ENCODE measurements at regions not wholly inside any gene's neighbourhood (a gene's known extent, or its start where the extent isn't known, plus 50 kb on each side); places are given as distances from the start of the nearest gene placed in this dataset.

- peak; percentile 99 for DNase-seq (ENCODE audit: low read depth)
- no peak for TF ChIP-seq CTCF (conservative IDR thresholded peaks at IDR 0.05; ENCODE audit: low read depth, low read length)
- no peak overlapping the region for H3K4me3 ChIP-seq (ENCODE audit: low read depth, low read length)
Observed at GRCh38 chr11:13118194-13118593, 109.1 kb downstream of the RASSF10 start.

DNA sequence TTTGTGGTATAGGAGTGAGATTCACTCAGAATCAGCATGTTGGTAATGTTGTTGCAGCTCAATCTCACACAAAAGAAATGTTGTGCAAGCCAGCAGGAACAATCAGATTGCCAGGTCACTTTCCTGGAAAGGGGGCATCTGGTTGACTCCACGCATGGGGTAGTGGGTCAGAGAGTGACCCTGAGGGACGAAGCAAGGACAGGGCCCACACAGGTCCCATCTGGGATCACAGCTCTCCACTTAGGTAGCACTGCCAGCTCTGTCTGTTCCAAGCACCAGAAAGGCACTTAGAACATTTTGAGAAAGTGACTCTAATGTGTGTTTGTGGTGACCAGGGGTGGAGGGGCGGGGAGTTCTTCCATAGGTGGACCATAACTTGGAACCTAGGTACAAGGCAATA is 109.5 kb downstream of the RASSF10 start:
- DNase-seq (ENCODE audit: low read depth), result no peak
- no peak for TF ChIP-seq CTCF (conservative IDR thresholded peaks at IDR 0.05; ENCODE audit: low read depth, low read length)

GRCh38 chr11:13119361-13119760 is 110.2 kb downstream of the RASSF10 start:
- H3K4me3 ChIP-seq (ENCODE audit: low read depth, low read length), result no peak overlapping the region
- no peak for DNase-seq (ENCODE audit: low read depth)

More for the DNA sequence above, 109.5 kb downstream of the RASSF10 start:
- no peak overlapping the region for H3K4me3 ChIP-seq (ENCODE audit: low read depth, low read length)

DNA sequence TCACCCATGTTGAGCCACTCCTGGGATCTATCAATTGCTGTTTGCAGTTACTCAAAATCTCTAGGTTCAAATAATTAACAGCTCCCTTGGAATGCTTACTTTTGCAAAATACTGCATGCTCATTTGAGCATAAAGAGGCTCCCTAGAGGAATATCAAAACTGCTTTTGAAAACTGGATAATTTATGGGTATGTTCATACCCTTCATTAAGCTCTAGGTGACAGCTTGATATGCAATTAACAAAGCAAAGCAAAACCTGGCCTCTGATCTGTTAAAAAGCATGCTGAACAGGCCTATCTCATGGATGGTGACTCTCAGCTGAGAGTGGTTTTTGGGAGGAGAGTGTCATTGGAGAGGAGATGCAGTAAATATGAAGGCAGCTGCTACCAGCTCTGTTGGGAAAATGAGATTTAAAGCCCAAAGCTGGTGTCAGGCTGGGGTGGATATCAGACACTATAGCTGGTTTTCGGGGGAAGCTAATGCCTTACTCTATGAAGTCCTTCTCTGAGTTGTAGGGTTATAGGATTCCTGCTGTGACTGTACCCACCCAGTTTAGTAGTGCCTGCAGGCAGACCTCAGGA is 110.9 kb downstream of the RASSF10 start:
- no peak for TF ChIP-seq CTCF (conservative IDR thresholded peaks at IDR 0.05; ENCODE audit: low read depth, low read length)
- DNase-seq (ENCODE audit: low read depth), result no peak
- no peak overlapping the region for H3K4me3 ChIP-seq (ENCODE audit: low read depth, low read length)

More at GRCh38 chr11:13119361-13119760, 110.2 kb downstream of the RASSF10 start:
- TF ChIP-seq CTCF (conservative IDR thresholded peaks at IDR 0.05; ENCODE audit: low read depth, low read length), result no peak

DNA sequence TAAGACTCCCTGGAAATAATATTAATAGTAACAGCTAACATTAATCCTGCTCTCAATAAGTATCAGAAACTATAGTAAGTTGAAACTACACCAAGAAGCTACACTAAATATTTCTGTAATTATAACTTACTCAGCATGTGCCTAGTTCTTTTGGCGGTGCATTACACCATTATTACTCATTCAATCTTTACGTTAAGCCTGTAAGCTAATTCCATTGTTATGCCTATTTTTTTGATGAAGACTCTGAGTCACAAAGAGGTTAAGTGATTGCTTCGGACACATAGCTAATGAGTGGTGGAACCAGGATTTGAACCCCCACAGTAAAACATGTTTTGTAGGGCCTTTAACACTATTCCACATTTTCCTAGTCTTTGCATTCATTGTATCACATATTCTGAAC is 111.6 kb downstream of the RASSF10 start:
- TF ChIP-seq CTCF (conservative IDR thresholded peaks at IDR 0.05; ENCODE audit: low read depth, low read length), result no peak
- H3K4me3 ChIP-seq (ENCODE audit: low read depth, low read length), result no peak overlapping the region
- no peak for DNase-seq (ENCODE audit: low read depth)

DNA sequence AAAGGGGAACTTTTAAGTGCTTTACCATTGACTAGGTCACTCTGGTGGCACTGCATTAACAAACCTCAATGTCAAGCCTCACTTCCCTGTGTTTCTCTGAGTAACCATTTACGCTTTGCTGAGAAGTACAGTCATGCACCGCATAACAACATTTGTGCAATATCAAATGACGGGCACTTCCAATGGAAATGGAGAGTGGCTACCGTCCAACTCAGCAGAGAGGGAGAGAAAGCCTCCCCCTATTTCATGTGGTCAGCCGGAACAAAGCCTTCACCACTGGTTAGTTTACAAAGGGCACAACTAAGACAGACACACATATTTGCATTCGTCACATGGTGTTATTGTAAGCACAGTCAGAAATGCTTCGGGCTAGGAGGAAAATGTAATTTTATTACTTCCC is 117.3 kb downstream of the RASSF10 start:
- peak; percentile 98 for DNase-seq (ENCODE audit: low read depth)
- H3K4me3 ChIP-seq (ENCODE audit: low read depth, low read length), result no peak overlapping the region
- TF ChIP-seq CTCF (conservative IDR thresholded peaks at IDR 0.05; ENCODE audit: low read depth, low read length), result no peak

DNA sequence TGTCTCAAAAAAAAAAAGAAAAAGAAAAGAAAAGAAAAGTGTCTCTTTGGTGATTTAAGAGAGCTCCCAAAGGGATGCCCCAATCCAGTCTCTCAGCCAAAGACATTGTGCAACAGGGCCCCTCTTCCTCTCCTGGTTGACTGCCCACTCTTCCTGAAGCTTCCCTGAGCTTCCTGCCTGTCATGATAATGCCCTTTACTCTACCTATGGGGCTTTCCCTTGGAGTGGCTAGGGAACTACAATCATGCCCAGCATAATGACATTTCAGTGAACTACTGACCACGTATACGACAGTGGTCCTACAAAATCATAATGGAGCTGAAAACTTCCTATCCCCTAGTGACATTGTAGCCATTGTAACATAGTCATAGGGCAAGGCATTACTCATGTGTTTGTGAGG is 118.0 kb downstream of the RASSF10 start:
- no peak overlapping the region for H3K4me3 ChIP-seq (ENCODE audit: low read depth, low read length)
- DNase-seq (ENCODE audit: low read depth), result no peak
- no peak for TF ChIP-seq CTCF (conservative IDR thresholded peaks at IDR 0.05; ENCODE audit: low read depth, low read length)

All from epithelial cell of proximal tubule (primary cell).